ENCODE measurements at regions not wholly inside any gene's neighbourhood (a gene's known extent, or its start where the extent isn't known, plus 50 kb on each side); places are given as distances from the start of the nearest gene placed in this dataset.
A peak's percentile ranks its signal among the peaks of the same experiment; 100 is the strongest.
"Not testable (repeated sequence)": the region's sequence is repeated elsewhere in the genome, so short reads cannot be mapped to it uniquely, and the experiment has no call there.

GRCh38 chrX:27404366-27404765 lies 58.8 kb downstream of the PPP4R3C start:
- no peak for DNase-seq (ENCODE audit: low read depth)

GRCh38 chrX:27399146-27399456 lies 64.0 kb downstream of the PPP4R3C start:
- DNase-seq (ENCODE audit: low read depth), result no peak

GRCh38 chrX:27391623-27392022 lies 71.5 kb downstream of the PPP4R3C start:
- DNase-seq (ENCODE audit: low read depth), result no peak

- DNase-seq (ENCODE audit: low read depth), result no peak
These were observed 81.7 kb downstream of the PPP4R3C start for GRCh38 chrX:27381419-27381818.

- DNase-seq (ENCODE audit: low read depth), result no peak
These were observed 82.8 kb downstream of the PPP4R3C start for GRCh38 chrX:27380163-27380845.

GRCh38 chrX:27354021-27354420 lies 109.1 kb downstream of the PPP4R3C start:
- DNase-seq (ENCODE audit: low read depth), result no peak

GRCh38 chrX:27350476-27350875 lies 112.7 kb downstream of the PPP4R3C start:
- no peak for DNase-seq (ENCODE audit: low read depth)

GRCh38 chrX:27336466-27337091 lies 126.6 kb downstream of the PPP4R3C start:
- peak; percentile 9 for DNase-seq (ENCODE audit: low read depth)

GRCh38 chrX:27321632-27322031 lies 141.5 kb downstream of the PPP4R3C start:
- no peak for DNase-seq (ENCODE audit: low read depth)

- no peak for DNase-seq (ENCODE audit: low read depth)
These were observed 153.7 kb downstream of the PPP4R3C start for GRCh38 chrX:27309406-27309805.

- DNase-seq (ENCODE audit: low read depth), result no peak
These were observed 155.6 kb downstream of the PPP4R3C start for GRCh38 chrX:27307546-27307945.

- DNase-seq (ENCODE audit: low read depth), result not testable (repeated sequence)
These were observed 170.6 kb downstream of the PPP4R3C start for GRCh38 chrX:27292552-27292951.

GRCh38 chrX:27276751-27277150 lies 186.4 kb downstream of the PPP4R3C start:
- no peak for DNase-seq (ENCODE audit: low read depth)

- DNase-seq (ENCODE audit: low read depth), result no peak
These were observed 208.5 kb downstream of the PPP4R3C start for GRCh38 chrX:27254656-27255055.

GRCh38 chrX:27251369-27251768 lies 211.8 kb downstream of the PPP4R3C start:
- DNase-seq (ENCODE audit: low read depth), result no peak

- no peak for DNase-seq (ENCODE audit: low read depth)
These were observed 220.6 kb downstream of the PPP4R3C start for GRCh38 chrX:27242581-27242980.

GRCh38 chrX:27241981-27242380 lies 221.2 kb downstream of the PPP4R3C start:
- no peak for DNase-seq (ENCODE audit: low read depth)

- DNase-seq (ENCODE audit: low read depth), result not testable (repeated sequence)
These were observed 223.1 kb downstream of the PPP4R3C start for GRCh38 chrX:27240042-27240441.

GRCh38 chrX:27236681-27237080 lies 226.5 kb downstream of the PPP4R3C start:
- DNase-seq (ENCODE audit: low read depth), result no peak

GRCh38 chrX:27229721-27230120 lies 233.4 kb downstream of the PPP4R3C start:
- no peak for DNase-seq (ENCODE audit: low read depth)

GRCh38 chrX:27222661-27223060 lies 240.5 kb downstream of the PPP4R3C start:
- DNase-seq (ENCODE audit: low read depth), result no peak

GRCh38 chrX:27186671-27187070 lies 276.5 kb downstream of the PPP4R3C start:
- peak; percentile 24 for DNase-seq (ENCODE audit: low read depth)

- DNase-seq (ENCODE audit: low read depth), result no peak
These were observed 299.9 kb downstream of the PPP4R3C start for GRCh38 chrX:27163236-27163635.

- no peak for DNase-seq (ENCODE audit: low read depth)
These were observed 300.6 kb downstream of the PPP4R3C start for GRCh38 chrX:27162496-27162895.
